HCEC 1CT (cell line): ENCODE measurements at regions not wholly inside any gene's neighbourhood (a gene's known extent, or its start where the extent isn't known, plus 50 kb on each side); places are given as distances from the start of the nearest gene placed in this dataset.
"Not testable (repeated sequence)": the region's sequence is repeated elsewhere in the genome, so short reads cannot be mapped to it uniquely, and the experiment has no call there.

ENCODE experiments used
- DNase-seq: peaks from one replicate; pipeline ENCODE4 v3.0.0-alpha.2; 2017

GRCh38 chr16:29355339-29356059 is 51.0 kb downstream of the NPIPB11 start:
- DNase-seq, result not testable (repeated sequence)

- not testable (repeated sequence) for DNase-seq
Measured at GRCh38 chr16:29354449-29354848, 52.1 kb downstream of the NPIPB11 start.

GRCh38 chr16:29352617-29352999 is 53.9 kb downstream of the NPIPB11 start:
- not testable (repeated sequence) for DNase-seq

GRCh38 chr16:29351970-29352616 is 54.4 kb downstream of the NPIPB11 start:
- not testable (repeated sequence) for DNase-seq

GRCh38 chr16:29351271-29351969 is 55.1 kb downstream of the NPIPB11 start:
- not testable (repeated sequence) for DNase-seq

GRCh38 chr16:29349966-29350365 is 56.5 kb downstream of the NPIPB11 start:
- peak; percentile 89 for DNase-seq

- DNase-seq, result not testable (repeated sequence)
Measured at GRCh38 chr16:29348748-29349147, 57.8 kb downstream of the NPIPB11 start.

GRCh38 chr16:29348123-29348690 is 58.3 kb downstream of the NPIPB11 start:
- DNase-seq, result not testable (repeated sequence)

- not testable (repeated sequence) for DNase-seq
Measured at GRCh38 chr16:29346796-29347580, 59.5 kb downstream of the NPIPB11 start.

GRCh38 chr16:29346203-29346602 is 60.3 kb downstream of the NPIPB11 start:
- not testable (repeated sequence) for DNase-seq

GRCh38 chr16:29342937-29343336 is 63.6 kb downstream of the NPIPB11 start:
- DNase-seq, result not testable (repeated sequence)

- not testable (repeated sequence) for DNase-seq
Measured at GRCh38 chr16:29340779-29341438, 65.6 kb downstream of the NPIPB11 start.

- not testable (repeated sequence) for DNase-seq
Measured at GRCh38 chr16:29340235-29340634, 66.3 kb downstream of the NPIPB11 start.

GRCh38 chr16:29338821-29339700 is 67.5 kb downstream of the NPIPB11 start:
- not testable (repeated sequence) for DNase-seq

GRCh38 chr16:29337385-29337901 is 69.1 kb downstream of the NPIPB11 start:
- DNase-seq, result not testable (repeated sequence)

GRCh38 chr16:29335549-29335846 is 71.0 kb downstream of the NPIPB11 start:
- not testable (repeated sequence) for DNase-seq

- DNase-seq, result not testable (repeated sequence)
Measured at GRCh38 chr16:29334776-29335548, 71.5 kb downstream of the NPIPB11 start.

GRCh38 chr16:29333492-29334097 is 72.9 kb downstream of the NPIPB11 start:
- DNase-seq, result not testable (repeated sequence)

- not testable (repeated sequence) for DNase-seq
Measured at GRCh38 chr16:29330623-29331022, 75.9 kb downstream of the NPIPB11 start.
